ENCODE measurements at regions not wholly inside any gene's neighbourhood (a gene's known extent, or its start where the extent isn't known, plus 50 kb on each side); places are given as distances from the start of the nearest gene placed in this dataset.

DNA sequence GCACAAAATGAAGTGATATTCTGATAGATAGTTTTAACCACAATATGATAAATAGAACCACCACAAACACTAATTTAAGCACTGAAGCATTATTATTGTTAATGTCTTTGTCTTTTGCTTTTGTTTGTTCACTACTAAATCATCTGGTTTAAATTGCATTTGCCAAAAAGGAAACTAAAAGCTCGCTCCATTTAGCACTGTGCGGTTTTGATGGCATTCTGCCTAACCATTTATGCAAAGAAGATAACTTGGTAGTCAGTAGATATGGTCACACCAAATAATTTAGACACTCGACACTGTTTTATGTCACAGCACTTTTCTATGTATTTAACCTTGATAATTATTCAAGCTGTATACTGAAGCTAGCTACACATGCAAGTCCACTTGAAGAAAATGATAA is 849.8 kb upstream of the CDH6 start:
- TF ChIP-seq, protein P1, sequence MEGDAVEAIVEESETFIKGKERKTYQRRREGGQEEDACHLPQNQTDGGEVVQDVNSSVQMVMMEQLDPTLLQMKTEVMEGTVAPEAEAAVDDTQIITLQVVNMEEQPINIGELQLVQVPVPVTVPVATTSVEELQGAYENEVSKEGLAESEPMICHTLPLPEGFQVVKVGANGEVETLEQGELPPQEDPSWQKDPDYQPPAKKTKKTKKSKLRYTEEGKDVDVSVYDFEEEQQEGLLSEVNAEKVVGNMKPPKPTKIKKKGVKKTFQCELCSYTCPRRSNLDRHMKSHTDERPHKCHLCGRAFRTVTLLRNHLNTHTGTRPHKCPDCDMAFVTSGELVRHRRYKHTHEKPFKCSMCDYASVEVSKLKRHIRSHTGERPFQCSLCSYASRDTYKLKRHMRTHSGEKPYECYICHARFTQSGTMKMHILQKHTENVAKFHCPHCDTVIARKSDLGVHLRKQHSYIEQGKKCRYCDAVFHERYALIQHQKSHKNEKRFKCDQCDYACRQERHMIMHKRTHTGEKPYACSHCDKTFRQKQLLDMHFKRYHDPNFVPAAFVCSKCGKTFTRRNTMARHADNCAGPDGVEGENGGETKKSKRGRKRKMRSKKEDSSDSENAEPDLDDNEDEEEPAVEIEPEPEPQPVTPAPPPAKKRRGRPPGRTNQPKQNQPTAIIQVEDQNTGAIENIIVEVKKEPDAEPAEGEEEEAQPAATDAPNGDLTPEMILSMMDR (IDR thresholded peaks at IDR 0.05) = no peak
- TF ChIP-seq POLR2AphosphoS5 (IDR thresholded peaks at IDR 0.05; ENCODE audit: insufficient read depth in 1 of 2, low read depth in 1 of 2) = no peak
- no peak for TF ChIP-seq POLR2A (IDR thresholded peaks at IDR 0.05)
- Histone ChIP-seq H3K36me3 (no peaks in the 10 kb centered on the region), H3K4me3 (no peak overlapping the region), H3K27ac (no peak overlapping the region), H3K4me1 (no peaks in the 10 kb centered on the region), H3K27me3 (no peaks in the 10 kb centered on the region), H3K9me3 (no peaks in the 10 kb centered on the region)
- intact Hi-C loops (cut with DNase I) = no loop called here
- no peak for DNase-seq (ENCODE audit: extremely low spot score in 2 of 2)

DNA sequence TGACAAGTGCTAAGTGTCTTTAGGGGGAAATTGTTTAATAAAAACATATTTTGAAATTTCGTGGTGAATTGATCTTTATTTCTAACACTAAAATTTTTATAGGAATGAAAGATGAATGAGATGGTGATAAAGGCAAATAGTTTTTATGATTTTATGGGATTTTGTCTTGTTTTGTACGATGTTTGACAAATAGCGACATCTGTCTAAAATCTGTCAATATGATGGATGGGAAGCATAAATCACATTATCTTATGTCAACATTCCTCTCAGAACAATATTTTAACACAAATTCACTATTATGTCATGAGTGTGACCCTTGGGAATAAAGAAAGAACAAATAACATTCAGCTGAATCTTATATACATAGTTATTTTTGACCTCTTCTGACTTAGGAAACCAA is 852.0 kb upstream of the CDH6 start:
- no peaks in the 10 kb centered on the region for H3K9me3 ChIP-seq
- H3K4me3 ChIP-seq = no peak overlapping the region
- no peaks in the 10 kb centered on the region for H3K4me1 ChIP-seq
- no peak for TF ChIP-seq POLR2A (IDR thresholded peaks at IDR 0.05)
- TF ChIP-seq POLR2AphosphoS5 (IDR thresholded peaks at IDR 0.05; ENCODE audit: insufficient read depth in 1 of 2, low read depth in 1 of 2) = no peak
- intact Hi-C loops (cut with DNase I) = no loop called here
- H3K36me3 ChIP-seq = no peaks in the 10 kb centered on the region
- no peak overlapping the region for H3K27ac ChIP-seq
- DNase-seq (ENCODE audit: extremely low spot score in 2 of 2) = no peak
- H3K27me3 ChIP-seq = no peaks in the 10 kb centered on the region

DNA sequence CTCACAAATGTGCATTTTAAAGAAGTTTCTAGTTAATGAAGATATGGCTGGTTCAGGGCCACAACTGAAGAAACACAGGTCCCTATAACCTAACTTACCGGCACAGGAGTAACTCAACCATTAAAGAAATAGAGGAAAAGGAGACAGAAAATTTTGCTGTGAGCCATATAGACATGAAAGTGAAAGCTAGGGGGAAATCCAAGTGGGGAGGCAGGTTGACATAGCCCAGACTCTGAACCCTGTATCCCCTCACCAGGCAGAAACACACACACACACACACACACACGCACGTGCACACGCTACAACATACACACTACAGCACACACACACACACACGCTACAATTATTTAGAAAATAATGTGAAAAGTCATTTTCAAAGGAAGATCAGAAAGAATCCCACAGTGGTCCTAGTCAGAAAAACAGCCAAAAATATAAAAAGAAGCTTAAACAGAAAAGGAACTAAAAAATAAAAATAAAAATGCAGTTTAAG is 856.4 kb upstream of the CDH6 start:
- no peak overlapping the region for H3K27ac ChIP-seq

DNA sequence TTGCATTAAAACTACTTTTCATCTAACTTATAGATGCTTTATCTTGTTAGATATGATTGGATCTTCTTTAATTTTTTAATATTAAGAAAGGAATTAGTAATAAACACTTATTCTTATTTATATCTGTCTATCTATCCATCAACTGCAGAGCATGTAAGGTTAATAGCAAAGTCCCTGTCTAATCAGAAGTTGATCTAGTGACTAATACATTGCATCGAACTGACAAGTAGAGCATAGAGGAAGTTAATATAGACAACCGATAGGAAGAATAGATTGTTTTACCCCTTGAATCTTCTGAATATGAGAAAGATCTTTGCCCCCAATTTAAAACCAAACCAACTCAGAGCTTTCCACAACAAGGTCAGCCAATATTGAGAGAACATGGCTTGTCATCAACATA is 862.0 kb upstream of the CDH6 start:
- Histone ChIP-seq H3K9me3 (no peaks in the 10 kb centered on the region), H3K27ac (no peak overlapping the region), H3K4me1 (no peaks in the 10 kb centered on the region), H3K36me3 (no peaks in the 10 kb centered on the region), H3K27me3 (no peaks in the 10 kb centered on the region), H3K4me3 (no peak overlapping the region)
- no peak for TF ChIP-seq POLR2A (IDR thresholded peaks at IDR 0.05)
- TF ChIP-seq POLR2AphosphoS5 (IDR thresholded peaks at IDR 0.05; ENCODE audit: insufficient read depth in 1 of 2, low read depth in 1 of 2) = no peak
- TF ChIP-seq, protein P1 (IDR thresholded peaks at IDR 0.05) = no peak
- no peak for DNase-seq (ENCODE audit: extremely low spot score in 2 of 2)
- intact Hi-C loops (cut with DNase I) = no loop called here

More for the DNA sequence above, 856.4 kb upstream of the CDH6 start:
- Histone ChIP-seq H3K4me3 (no peak overlapping the region), H3K4me1 (no peaks in the 10 kb centered on the region), H3K9me3 (no peaks in the 10 kb centered on the region), H3K27me3 (no peaks in the 10 kb centered on the region), H3K36me3 (no peaks in the 10 kb centered on the region)
- TF ChIP-seq POLR2A (IDR thresholded peaks at IDR 0.05) = no peak
- TF ChIP-seq, protein P1 (IDR thresholded peaks at IDR 0.05) = no peak
- TF ChIP-seq POLR2AphosphoS5 (IDR thresholded peaks at IDR 0.05; ENCODE audit: insufficient read depth in 1 of 2, low read depth in 1 of 2) = no peak
- intact Hi-C loops (cut with DNase I) = no loop called here
- no peak for DNase-seq (ENCODE audit: extremely low spot score in 2 of 2)

DNA sequence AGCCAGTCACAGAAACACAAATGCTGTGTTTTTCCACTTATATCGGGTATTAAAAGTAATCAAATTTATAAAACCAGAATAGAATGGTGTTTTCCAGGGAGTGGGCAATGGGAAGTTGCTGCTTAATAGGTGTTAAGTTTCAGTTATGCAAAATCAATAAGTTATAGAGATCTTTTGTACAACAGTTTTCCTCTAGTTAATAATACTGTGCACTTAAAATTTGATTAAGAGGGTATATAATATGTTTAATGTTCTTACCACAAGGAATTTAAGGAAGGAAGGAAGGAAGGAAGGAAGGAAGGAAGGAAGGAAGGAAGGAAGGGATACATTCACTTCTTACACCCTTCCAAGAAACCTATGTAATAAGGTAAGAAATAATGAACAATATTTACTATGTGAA is 867.7 kb upstream of the CDH6 start:
- Histone ChIP-seq H3K4me1 (no peaks in the 10 kb centered on the region), H3K27me3 (no peaks in the 10 kb centered on the region), H3K9me3 (no peaks in the 10 kb centered on the region), H3K36me3 (no peaks in the 10 kb centered on the region), H3K4me3 (no peak overlapping the region), H3K27ac (no peak overlapping the region)
- no peak for TF ChIP-seq POLR2AphosphoS5 (IDR thresholded peaks at IDR 0.05; ENCODE audit: insufficient read depth in 1 of 2, low read depth in 1 of 2)
- no peak for TF ChIP-seq POLR2A (IDR thresholded peaks at IDR 0.05)
- TF ChIP-seq, protein P1 (IDR thresholded peaks at IDR 0.05) = no peak
- intact Hi-C loops (cut with DNase I) = no loop called here
- DNase-seq (ENCODE audit: extremely low spot score in 2 of 2) = no peak
